NCI-H2081 (cell line): ENCODE measurements at regions not wholly inside any gene's neighbourhood (a gene's known extent, or its start where the extent isn't known, plus 50 kb on each side); places are given as distances from the start of the nearest gene placed in this dataset.
"Not testable (repeated sequence)": the region's sequence is repeated elsewhere in the genome, so short reads cannot be mapped to it uniquely, and the experiment has no call there.

ENCODE experiments used
- DNase-seq, 2 experiments: peaks; one replicate each; lab custom pipeline; 2025; lab: John Stamatoyannopoulos, UW

DNA sequence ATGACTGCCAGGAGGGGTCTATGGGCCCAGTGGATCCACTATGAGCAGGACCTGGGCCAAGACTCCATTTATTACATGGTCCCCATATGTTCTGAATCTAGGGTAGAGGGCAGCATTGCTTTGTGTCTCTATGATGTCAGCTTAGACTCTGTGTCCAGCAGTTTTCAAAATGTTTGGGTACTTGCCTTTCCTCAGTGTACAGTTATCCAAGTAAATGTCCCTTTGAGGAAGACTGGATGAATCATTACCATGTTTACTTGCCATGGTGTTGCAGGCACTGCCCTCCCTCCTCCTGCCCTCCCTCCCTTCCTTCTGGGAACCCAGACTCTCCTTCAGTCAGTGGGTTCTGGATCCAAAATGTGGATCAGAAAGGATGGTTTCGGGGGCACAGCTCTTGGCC lies 108.6 kb downstream of the NRN1 start:
- no peak for DNase-seq

DNA sequence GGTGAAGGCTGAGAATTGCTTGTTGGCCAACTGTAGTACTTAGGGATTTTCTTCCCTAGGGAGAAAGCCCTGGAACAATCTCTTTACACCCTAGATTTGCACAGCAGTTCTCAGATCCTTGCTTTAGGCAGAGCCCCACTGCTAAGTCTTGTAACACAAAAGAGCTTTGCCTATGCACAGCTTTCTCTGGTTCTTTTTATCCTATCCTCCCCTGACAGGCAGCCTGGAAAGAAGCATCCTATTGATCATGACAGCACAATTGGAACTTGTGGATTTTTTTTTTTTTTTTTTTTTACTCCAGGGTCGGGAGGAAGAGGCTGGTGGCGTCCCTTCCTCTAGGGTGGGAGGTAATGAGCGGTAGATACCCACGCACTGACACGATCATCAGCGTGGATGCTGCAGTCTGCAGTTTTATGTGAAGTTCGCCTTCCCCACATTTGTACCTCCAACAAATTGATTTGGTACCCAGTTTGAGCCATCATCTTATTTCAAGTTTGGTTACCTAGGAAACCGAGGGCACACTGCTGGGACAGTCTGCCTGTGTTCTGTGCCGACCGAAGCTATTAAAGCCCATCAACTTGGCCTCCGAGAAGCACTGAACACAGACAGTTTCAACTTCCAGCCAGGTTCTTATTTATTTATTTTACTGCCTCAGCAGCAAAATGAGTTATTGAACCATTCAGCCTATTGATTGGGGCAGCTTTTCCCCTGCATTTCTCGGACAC lies 110.1 kb downstream of the NRN1 start:
- no peak for DNase-seq

DNA sequence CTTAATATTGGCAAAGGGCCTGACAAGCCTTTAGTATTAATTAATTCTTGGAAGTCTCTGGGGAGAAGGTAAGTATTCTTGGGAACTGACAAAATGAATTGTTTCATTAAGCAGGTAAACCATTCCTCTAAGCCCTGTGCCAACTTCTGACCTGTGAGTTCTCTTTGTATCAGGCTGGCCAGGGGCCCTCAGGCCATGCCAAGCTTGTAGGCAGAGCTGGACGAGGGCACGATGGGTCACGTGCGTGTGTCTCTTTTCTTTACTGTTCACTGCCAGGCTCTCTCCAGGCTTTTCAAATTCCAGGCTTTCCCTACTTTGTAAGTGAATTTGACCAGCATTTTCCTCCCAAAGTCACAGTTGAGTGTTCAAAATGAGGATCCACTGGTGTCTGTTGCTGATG lies 112.4 kb downstream of the NRN1 start:
- DNase-seq: no peak

DNA sequence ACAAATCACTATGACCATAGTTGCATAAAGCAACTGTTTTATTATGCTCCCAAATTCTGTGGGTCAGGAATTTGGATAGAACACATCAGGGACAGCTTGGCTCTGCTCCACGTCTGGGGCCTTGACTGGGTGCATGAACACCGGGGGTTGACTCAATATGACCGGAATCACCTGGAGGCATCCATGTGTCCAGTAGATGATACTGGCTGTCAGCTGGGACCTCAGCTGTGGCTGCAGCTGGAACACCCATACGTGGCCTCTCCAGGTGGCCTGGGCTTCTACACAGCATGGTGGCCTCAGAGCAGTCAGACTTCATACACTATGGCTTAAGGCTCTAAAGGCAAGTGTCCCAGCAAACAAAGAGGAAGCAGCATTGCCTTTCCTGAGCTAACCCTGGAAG lies 113.4 kb downstream of the NRN1 start:
- no peak for DNase-seq

DNA sequence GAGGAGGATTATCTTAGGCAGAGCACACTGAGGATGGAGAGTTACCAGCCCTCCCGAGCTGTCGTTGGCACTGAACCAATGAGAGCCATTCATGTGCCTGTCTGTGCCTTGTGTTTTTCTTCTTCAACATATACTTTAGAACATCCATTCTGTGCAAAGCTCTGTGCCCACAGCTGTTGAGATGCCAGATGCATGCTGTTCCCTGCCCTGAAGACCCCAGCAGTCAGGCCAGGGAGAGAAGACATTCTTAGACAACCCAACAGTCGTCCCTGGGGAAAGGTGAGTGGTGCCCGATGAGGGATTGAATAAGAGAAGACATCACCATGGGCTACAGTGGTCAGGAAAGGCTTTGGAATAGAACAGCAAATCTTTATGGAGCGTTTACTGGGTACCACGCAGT lies 114.1 kb downstream of the NRN1 start:
- no peak for DNase-seq

DNA sequence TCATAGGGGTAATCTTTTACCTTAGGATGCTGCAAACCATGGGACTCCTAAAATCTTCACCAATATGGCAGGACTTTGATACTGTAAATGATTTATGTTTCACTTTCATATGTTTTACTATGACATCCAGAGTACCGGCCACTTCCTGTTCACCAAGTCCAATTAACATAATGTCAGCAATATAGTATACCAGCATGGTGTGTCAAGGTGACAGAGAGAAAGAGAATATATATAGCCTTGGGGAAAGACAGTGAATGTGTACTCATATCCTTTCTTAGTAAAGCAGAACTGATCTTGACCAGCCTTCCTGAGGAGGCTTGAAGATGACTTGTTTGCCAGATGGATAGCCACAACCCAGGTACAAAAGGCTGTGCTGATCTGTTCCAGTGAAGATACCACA lies 127.9 kb downstream of the NRN1 start:
- DNase-seq: no peak

DNA sequence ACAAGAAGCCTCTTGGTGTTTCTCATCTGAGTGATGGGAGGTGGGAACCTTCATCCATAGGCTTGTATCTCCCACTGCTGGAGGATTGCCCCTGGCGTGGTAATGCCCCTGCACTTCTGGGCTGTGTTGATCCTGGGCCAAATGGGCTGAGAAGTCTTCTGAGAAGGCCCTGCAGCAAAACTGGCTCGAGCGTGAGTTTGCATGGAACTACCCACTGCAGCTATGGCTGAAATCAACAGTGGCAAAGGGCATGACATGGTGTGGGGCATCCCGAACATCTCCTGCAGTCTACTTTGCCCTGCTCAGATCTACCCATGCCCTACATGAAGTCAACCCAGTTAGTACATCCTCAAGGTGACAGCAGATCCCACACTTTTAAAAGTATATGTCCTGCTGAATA lies 130.6 kb downstream of the NRN1 start:
- no peak for DNase-seq

DNA sequence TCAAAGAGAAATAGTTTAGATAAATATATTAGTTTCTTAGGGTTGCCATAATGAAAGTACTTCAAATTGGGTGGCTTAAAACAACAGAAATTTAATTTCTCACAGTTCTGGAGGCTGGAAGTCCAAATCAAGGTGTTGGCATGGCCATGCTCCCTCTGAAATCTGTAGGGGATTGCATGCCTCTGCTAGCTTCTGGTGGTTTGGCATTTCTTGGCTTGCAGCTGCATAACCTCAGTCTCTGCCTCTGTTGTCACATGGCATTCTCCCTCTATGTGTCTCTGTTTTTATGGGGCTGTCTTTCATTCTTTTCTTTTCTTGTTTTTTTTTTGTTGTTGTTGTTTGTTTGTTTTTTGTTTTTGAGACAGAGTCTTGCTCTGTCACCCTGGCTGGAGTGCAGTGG lies 132.7 kb downstream of the NRN1 start:
- not testable (repeated sequence) for DNase-seq

DNA sequence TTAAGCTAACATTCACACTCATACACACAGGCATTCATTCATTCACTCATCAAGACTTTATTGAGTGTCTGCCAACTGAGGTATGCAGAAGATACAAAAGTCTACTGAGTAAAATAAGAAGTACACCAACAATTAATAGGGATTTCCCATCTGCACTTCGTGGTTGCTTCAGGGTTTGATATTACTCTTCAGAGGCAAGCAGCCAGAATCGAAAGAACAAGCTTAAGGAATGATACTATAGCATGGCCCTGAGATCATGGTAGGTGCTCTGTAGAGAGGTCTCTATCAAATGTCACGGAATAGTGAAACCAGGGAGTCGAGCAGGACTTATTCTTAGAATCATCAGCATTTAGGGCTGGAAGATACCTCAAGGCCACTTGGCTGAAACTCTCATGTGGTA lies 135.4 kb downstream of the NRN1 start:
- DNase-seq: no peak

DNA sequence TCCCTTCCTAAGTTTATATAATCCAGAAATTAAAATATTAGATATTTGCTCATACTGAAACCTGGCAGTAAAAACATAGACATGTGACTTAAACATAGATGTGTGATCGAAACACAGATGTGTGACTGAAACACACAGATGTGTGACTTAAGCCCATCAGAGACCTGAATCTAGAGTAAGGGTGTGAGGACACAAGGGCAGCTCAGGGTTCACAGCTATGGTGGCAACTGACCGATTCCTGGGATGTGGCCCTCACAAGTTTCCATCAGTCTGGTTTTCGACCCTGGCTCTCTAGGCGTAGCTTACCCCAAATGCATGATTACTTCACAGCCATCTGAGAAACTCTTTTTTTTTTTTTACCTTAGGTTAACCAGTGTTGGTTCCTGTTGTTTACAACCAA lies 137.0 kb downstream of the NRN1 start:
- no peak for DNase-seq

DNA sequence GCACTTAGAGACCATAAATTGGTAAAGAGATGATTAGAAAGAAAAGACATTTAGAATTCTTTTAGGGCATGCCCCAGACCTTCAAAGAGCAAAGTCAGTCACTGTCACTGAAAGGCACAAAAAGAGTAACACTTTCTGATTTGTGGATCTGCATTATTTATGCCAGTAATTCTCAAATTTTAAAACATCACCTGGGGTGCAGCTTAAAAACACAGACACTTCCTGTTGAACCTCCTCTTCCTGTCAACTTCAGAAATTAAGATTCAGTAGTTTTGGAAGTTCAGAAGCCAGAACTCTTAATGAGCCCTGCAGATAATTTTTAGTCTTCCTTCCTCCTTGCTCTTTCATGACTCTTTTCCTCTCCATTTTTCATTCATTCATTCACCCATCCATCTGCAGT lies 137.5 kb downstream of the NRN1 start:
- DNase-seq: no peak

DNA sequence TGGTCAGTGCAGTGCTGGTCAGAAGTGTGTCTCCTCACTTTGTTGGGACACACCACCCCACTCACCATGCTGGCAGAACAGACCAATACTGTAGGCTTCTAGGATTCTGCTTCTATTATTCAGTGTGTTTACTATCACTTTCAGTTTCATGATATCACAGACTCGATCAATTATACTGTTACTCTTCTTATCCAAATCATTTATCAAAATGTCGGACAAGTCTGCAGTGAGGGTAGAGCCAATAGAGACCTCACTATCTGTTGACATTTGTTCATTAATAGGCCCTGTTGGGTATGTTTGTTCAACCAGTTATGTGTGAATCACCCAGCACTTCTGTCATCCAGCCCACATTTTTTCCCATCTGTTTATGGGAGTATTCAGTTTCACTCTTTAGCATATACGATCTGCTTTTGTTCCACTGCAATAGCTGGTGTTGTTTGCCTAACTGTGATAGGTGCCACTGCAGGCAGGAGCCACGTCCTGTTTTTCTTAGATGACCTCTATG lies 140.1 kb downstream of the NRN1 start:
- peak; percentile 25 to 64 for DNase-seq

DNA sequence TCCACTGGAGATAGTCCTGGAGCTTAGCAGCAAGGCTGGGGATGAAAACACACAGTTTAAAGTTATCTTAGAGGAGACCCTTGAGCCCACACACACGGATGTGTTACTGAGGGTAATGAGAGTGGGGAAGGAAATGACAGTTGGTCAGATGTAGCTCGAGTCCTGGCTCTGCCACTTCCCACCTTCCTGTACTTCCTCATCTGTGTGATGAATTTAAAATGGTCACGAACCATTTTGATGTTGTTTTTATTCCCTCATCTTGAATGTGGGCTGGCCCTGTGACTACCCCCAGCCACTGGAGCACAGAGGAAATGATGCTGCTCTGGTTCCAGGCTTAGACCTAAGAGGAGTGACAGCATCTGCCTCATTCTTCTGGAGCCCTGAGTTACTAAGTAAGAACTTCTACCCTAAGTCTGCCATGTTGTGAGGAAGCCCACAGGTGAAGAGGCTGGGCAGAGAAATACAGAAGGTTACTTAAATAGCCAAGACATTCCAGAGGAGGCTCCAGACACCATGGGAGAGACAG lies 141.2 kb downstream of the NRN1 start:
- no peak for DNase-seq

DNA sequence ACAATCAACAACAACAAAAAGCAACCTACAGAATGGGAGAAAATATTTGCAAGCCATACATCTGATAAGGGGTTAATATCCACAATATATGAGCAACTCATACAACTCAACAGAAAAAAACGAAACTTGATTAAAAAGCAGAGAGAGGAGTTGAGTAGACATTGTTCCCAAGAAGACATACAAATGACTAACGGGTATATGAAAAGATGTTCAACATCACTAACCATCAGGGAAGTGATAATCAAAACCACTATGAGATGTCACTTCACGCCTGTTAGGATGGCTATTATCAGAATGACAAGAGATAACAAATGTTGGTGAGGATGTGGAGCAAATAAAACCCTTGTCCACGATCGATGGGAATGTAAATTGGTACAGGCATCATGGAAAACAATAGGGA lies 145.9 kb downstream of the NRN1 start:
- DNase-seq: no peak

DNA sequence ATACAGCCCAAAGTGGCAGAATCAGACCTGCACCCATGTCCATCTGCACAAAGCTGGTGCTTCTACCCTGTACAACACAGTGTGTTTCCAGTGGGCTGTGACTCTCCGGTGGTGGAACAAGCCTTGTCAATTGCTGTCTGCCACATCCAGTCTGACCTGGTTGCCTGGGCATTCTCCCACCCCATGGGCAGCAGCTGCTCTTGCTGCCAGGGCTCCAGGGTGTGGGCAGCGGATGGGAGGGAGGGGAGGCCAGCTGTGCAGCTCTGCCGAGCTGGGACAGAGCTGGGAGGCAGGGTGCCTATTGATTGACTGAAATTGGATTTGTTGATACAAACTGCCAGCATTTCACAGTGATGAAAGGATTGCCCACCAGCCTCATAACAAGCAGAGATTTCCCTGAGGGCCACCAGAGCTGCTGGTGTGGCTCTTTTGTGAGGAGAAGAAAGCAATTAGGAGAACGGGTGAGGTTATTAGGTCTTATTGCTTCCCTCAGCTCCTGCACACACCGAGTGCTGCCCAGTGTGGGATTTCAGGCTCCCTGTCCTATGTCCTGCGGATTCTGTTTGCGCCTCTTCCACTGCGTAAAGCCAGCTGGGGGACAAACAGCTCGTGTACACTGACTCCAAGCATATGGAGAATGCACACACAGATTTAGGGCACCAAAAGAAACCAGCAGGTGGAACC lies 150.8 kb downstream of the NRN1 start:
- DNase-seq: no peak

DNA sequence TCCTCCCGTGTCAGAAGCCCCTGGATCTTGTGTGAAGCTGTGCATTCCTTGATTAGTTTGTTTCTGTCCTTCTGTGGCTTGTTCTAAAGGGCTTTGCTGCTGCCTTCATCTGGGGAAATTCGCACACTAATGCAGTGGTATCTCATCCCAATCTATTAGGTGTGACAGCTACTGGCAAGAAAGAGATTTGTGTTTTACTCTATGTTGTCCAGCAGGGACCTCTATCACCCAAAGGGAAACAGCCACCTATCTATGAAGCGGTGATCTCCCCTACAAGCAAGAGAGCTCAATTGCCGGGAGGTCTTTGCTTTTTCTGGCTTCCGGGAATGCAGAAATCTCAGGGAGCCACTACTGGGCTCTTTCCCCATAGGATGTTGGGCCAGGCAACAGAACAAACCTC lies 151.8 kb downstream of the NRN1 start:
- DNase-seq: no peak

DNA sequence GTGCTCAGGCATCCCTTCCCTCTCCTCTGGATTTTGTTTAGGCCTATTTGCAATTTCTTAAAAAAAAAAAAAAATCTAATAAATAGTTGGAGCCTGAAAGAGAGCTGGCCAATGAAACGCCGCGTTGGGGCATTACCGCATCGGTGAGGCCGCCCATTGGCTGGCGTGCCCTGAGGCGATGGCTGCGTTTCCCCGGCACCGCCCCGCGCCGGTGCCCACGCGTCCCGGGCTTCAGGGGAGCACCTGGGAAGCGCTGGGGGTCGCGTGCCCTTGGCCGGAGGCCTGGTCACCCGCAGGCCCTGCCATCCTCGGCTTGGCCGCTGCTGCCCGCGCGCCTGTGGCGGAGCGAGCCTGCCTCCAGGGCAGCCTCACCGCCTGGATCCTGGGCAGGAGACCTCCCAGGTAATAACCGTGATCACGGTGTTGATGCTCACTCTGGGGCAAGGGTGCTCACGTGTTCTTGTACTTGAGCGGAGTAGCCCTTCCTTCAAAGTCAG lies 155.4 kb downstream of the NRN1 start:
- DNase-seq: peak in 1 of 2 experiments; percentile 35

DNA sequence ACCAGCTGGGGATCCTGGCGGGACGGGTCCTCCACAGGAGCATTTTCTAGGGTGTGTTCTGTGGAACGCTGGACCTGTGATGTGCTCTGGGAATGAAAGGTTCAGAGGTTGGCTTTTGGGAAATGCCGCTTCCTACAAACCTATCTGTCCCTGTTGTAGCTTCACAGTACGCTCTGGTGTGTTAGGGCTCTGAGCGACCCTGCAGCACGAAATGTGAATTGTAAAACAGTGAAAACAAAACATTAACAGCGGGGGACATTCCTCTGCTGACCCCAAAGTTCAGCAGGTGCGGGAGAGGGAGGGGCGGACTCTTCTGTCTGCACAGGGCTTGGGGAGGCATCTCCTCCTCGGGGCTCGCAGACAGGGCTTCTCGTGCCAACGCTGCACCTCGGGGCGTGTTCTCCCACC lies 155.9 kb downstream of the NRN1 start:
- no peak for DNase-seq

DNA sequence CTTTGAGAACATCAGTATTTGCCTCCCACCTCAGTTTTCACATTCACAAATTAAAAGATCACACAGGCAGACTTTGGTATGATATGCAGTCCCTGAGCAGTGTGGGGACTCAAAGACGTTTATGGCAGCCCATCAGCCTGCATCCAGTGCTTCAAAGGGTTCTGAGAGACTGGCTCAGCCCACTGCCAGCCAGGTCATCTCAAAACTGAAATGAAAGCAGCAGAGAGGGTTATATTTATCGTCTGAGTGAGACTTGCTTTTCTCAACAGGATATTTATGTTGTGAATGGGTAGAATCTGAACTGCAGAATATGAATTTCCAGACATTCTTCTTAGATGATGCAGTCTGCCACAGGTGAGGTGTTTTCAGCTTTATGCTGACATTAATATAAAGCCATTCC lies 159.8 kb downstream of the NRN1 start:
- no peak for DNase-seq

DNA sequence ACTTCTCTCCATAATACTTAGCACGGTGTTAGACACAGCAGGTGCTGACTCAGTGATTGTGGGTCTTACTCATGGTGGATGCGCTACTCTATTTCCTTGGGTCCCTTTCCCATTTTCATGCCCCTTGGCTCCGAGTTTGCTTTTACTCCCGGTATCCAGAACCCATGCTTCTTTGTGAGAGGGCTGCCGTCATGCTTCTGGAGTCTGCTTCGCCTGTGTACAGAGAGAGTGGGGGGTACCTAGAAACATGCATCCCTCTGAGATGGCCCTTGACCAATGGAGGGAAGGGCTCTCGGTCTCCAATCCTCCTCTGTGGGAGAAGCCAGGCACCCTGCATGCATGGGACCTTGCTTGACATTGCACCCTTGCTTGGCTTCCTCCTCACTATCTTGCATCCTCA lies 160.4 kb downstream of the NRN1 start:
- DNase-seq: no peak

DNA sequence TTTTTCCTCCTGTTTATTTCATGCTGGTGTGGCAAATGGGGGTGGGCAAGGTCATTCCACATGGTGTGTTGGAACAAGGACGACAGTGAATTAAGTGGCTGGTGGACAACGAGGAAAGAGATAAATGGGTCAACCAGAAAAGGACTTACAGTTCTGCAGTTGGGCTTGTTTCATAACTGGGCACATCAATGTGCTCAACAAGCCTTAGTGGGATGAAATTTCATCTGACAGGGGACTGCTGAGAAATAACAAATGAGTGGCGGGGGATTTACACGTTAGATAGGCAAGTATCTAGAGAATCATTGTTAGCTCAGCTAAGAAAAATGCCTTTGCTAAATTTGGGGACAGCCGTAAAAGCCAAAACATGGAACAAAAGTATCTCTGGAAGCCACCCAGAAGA lies 163.6 kb downstream of the NRN1 start:
- DNase-seq: no peak

DNA sequence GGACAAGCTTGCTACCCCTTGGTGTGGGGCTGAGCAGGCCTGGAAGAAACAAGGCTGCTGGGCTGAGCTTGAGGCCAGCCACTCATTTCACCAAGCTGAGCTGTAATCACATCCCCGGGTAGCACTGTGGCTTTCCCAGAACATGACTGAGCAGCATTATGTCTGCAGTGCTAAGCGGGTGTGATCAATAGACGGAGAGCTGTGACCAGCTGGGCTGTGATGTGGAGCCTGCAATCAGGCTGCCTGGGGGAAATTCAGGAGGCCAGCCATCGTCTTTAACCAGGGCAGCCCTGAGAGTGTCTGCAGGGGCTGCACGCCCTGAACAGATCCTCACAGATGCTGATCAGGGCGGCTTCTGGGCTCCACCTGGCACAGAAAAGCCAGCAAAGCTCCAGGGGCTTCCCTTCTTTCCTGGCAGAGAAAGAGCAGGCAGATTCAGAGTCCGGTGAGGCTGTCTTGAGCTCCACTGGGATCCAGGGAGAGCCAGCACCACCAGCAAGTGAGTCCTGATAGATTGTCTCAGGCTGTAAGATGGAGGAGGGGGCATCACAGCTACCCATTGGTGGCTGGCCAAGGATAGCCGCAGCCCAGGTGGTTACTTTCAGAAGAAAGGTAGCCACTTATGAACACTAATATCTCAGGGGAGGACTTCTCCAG lies 165.9 kb downstream of the NRN1 start:
- no peak for DNase-seq
